ENCODE measurements at regions not wholly inside any gene's neighbourhood (a gene's known extent, or its start where the extent isn't known, plus 50 kb on each side); places are given as distances from the start of the nearest gene placed in this dataset.

DNA sequence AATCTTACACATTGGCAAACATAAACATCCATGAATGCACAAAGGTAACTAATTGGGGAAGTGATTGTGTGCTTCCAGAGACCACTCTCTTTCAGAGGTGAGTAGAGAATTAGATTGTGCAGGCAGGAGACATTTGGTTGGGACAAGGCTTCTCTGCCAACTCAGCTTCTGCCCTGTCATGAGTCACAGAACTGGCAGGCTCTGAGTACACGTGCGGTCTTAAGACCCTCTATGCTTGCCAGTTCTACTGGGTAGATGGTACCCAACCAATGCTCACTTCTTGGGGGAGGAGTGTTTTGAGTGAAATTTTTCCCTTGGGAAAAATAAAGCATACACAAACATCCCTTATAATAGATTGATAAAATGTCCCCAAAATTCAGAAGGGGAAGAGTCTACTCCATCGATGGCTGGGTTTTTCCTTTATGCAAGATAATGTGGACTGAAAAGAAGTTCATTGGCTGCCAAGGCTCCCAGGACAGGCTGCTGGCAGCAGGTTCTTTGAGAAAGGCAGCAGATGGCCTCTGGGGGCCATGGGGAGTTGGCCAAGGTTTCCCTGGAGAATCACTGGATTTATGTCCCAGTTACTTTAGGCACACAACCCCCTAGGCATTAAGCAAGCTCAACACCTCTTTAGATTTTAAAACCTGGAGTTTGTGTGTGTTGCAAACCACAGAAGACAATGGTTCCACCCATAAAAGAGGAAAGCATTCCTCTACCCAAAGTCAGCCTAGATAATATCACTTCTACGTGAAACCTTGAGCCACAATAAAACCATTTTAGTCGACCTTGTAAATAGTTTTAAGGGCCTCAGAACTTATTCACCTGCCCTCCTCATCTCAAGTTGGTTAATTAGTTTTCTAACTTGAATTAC is 417.0 kb downstream of the TXNL1 start:
- Histone ChIP-seq H3K36me3 (replicated peaks in 1 of 2) (no peaks in the 10 kb centered on the region), H3K4me3 (no peak overlapping the region), H3K9me3 (replicated peaks in 1 of 3) (no peaks in the 10 kb centered on the region), H3K27me3 (no peaks in the 10 kb centered on the region), H3K4me1 (replicated peaks in 1 of 2) (peaks cover 0 to 12% of the 10 kb centered on the region in 2 donors), H3K27ac (no peak overlapping the region)
- DNase-seq = no peak
- WGBS, 4 donors = 67 to 75% (median 71%) methylated on average over 5 of the region's 5 CpGs
- intact Hi-C loops (cut with DNase I) = no loop called here
- TF ChIP-seq POLR2A (IDR thresholded peaks at IDR 0.05) (no peak), CTCF (IDR thresholded peaks at IDR 0.05) (no peak)

GRCh38 chr18:56217406-56217805 is 421.0 kb downstream of the TXNL1 start:
- intact Hi-C loops (cut with DNase I) = no loop called here
- Histone ChIP-seq H3K27ac (no peak overlapping the region), H3K4me1 (replicated peaks in 1 of 2) (no peaks in the 10 kb centered on the region), H3K9me3 (replicated peaks in 1 of 3) (no peaks in the 10 kb centered on the region), H3K27me3 (no peaks in the 10 kb centered on the region), H3K36me3 (replicated peaks in 1 of 2) (no peaks in the 10 kb centered on the region), H3K4me3 (no peak overlapping the region)
- DNase-seq = no peak
- TF ChIP-seq CTCF (IDR thresholded peaks at IDR 0.05) (no peak), POLR2A (IDR thresholded peaks at IDR 0.05) (no peak)
- WGBS, 4 donors = 81 to 98% (median 88%) methylated on average over 1 of the region's 1 CpG

DNA sequence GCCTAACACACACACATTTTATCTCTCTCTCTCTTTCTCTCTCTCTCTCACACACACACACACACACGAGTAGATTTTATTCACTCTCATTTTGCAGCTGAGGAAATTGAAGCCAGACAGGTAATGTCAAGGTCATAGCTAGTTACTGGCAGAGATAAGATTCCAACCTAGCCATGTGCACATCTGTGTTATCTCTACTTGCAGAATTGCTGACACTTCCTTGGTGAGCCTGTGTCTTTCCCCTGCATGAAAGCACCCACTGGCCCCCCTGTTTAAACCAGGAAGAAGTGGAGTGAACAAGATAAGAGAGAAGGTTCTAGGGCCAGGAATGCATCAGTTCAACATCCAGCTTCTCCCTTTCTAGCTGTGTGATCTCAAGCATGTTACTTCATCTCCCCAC is 423.7 kb downstream of the TXNL1 start:
- TF ChIP-seq CTCF (IDR thresholded peaks at IDR 0.05) = no peak
- no peak for TF ChIP-seq POLR2A (IDR thresholded peaks at IDR 0.05)
- intact Hi-C loops (cut with DNase I) = no loop called here
- Histone ChIP-seq H3K9me3 (replicated peaks in 1 of 3) (no peaks in the 10 kb centered on the region), H3K4me1 (replicated peaks in 1 of 2) (no peaks in the 10 kb centered on the region), H3K27ac (no peak overlapping the region), H3K27me3 (no peaks in the 10 kb centered on the region), H3K36me3 (replicated peaks in 1 of 2) (no peaks in the 10 kb centered on the region), H3K4me3 (no peak overlapping the region)
- 11 to 44% (median 29%) methylated on average over 1 of the region's 1 CpG for WGBS, 4 donors
- DNase-seq = peak in 1 of 7 donors; percentile 29

GRCh38 chr18:56210520-56210919 is 427.9 kb downstream of the TXNL1 start:
- intact Hi-C loops (cut with DNase I) = no loop called here
- Histone ChIP-seq H3K4me3 (no peak overlapping the region), H3K9me3 (replicated peaks in 1 of 3) (no peaks in the 10 kb centered on the region), H3K27me3 (no peaks in the 10 kb centered on the region), H3K27ac (no peak overlapping the region), H3K36me3 (replicated peaks in 1 of 2) (no peaks in the 10 kb centered on the region), H3K4me1 (replicated peaks in 1 of 2) (no peaks in the 10 kb centered on the region)
- no peak for DNase-seq
- TF ChIP-seq CTCF (IDR thresholded peaks at IDR 0.05) (no peak), POLR2A (IDR thresholded peaks at IDR 0.05) (no peak)
- 81 to 90% (median 84%) methylated on average over 2 to 3 of the region's 3 CpGs for WGBS, 4 donors
